ENCODE measurements at regions not wholly inside any gene's neighbourhood (a gene's known extent, or its start where the extent isn't known, plus 50 kb on each side); places are given as distances from the start of the nearest gene placed in this dataset.

DNA sequence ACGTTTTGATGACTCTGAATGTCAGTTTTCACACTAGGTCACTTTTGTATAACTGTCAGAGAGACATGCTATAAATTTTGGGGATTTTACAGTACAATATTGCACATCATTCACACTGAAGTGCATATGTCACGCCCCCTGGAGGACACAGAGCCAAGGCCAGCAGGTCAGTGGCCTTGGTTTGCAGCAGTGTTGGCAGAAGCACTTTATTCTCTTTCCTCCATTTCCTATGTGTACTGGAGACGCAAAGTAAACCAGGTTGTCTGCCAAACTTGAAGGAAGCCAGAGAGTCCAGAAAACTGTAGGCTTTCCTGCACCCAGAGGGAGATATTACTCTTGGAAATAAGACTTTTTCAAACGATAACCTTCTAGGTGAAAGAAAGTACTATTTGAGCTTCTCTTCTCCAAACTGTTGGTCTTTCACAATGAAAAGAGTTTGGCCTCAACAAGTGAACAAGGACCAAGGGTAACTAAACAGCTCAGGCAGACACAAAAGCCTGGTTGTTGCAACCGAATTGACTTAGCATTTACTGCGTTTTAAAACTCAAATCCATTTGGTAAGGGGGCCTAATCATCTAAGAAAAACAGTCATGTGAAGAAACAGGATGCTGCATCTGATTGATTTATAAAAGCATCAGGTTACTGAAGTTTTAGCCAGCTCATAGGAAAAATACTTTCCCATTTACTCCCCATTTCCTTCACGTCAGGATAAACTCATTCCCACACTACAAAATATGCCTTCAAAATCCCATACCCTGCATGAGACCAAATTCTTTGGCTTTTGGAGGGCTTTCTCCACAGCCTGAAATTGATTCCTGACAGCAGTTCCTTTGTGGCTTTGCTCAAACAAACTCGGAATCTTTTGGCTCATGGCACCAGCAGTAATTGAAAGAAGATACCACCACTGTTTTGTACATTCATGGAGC lies 83.0 kb upstream of the SEC61G start:
- TF ChIP-seq, protein P1, sequence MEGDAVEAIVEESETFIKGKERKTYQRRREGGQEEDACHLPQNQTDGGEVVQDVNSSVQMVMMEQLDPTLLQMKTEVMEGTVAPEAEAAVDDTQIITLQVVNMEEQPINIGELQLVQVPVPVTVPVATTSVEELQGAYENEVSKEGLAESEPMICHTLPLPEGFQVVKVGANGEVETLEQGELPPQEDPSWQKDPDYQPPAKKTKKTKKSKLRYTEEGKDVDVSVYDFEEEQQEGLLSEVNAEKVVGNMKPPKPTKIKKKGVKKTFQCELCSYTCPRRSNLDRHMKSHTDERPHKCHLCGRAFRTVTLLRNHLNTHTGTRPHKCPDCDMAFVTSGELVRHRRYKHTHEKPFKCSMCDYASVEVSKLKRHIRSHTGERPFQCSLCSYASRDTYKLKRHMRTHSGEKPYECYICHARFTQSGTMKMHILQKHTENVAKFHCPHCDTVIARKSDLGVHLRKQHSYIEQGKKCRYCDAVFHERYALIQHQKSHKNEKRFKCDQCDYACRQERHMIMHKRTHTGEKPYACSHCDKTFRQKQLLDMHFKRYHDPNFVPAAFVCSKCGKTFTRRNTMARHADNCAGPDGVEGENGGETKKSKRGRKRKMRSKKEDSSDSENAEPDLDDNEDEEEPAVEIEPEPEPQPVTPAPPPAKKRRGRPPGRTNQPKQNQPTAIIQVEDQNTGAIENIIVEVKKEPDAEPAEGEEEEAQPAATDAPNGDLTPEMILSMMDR (IDR thresholded peaks at IDR 0.05): peak in 1 of 7 experiments; percentile 25
- no peak for TF ChIP-seq POLR2AphosphoS5 (IDR thresholded peaks at IDR 0.05)
